AG04450 (cell line): ENCODE measurements at regions not wholly inside any gene's neighbourhood (a gene's known extent, or its start where the extent isn't known, plus 50 kb on each side); places are given as distances from the start of the nearest gene placed in this dataset.
"Not testable (repeated sequence)": the region's sequence is repeated elsewhere in the genome, so short reads cannot be mapped to it uniquely, and the experiment has no call there.

ENCODE experiments used
- CTCF ChIA-PET: fragments of 300-600, 350-600 bp; formaldehyde crosslinking; extraction: SDS; loops from one replicate; lab custom pipeline; 2022; ENCODE audit warnings: antibody characterized with exemption, inconsistent platforms; lab: Charles Lee
- POLR2A ChIA-PET: fragments of 350-600 bp; formaldehyde crosslinking; extraction: SDS; loops from one replicate; lab custom pipeline; 2021; ENCODE audit warnings: antibody characterized with exemption, inconsistent platforms; lab: Yijun Ruan, JAX
- DNase-seq: peaks from one replicate; pipeline ENCODE4 v3.0.0-alpha.2; 2011; ENCODE audit warnings: low read depth, low spot score
- H3K27ac ChIP-seq: one replicate; pipeline ENCODE4 v1.5.1; 2012; ENCODE audit warnings: low read depth, low read length, control low read depth
- H3K27me3 ChIP-seq: one replicate; pipeline ENCODE4 v1.6.0; 2012; ENCODE audit warnings: low read length; ENCODE audit not compliant: control insufficient read depth, insufficient read depth
- H3K4me3 ChIP-seq: 2 replicates; pipeline ENCODE4 v1.5.1; 2011; ENCODE audit warnings: mild to moderate bottlenecking, low read depth, low read length, control low read depth
- H3K9me3 ChIP-seq: 2 replicates; pipeline ENCODE4 v1.5.1; 2012; ENCODE audit warnings: low read length; ENCODE audit not compliant: control insufficient read depth, insufficient read depth
- CTCF ChIP-seq: IDR thresholded peaks from 2 replicates; pipeline ENCODE4 v1.5.1; 2011; ENCODE audit warnings: low read depth, low read length, control low read depth, inconsistent platforms

DNA sequence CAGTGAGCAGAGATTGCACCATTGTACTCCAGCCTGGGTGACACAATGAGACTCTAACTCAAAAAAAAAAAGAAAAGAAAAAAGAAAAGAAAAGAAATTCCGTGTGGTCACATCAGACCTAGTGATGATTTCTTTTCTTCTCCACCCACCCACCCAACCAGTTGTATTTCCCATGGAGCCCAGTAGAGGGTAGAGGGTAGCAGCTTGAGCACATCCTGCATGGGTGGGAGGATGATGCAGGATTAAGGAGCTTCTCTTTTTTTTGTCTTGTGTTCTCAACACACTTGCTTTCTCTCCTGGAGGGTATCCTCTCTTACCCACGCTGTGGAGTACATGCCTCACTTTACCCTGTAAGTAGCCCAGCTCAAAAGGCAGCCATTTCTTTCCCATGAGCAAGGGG, 118.6 kb upstream of the CARD11 start:
- no peak for DNase-seq
- Histone ChIP-seq H3K27ac (no peak overlapping the region), H3K4me3 (no peak overlapping the region), H3K9me3 (no peaks in the 10 kb centered on the region), H3K27me3 (peaks cover 25% of the 10 kb centered on the region)
- peak; percentile 42 for TF ChIP-seq CTCF
- ChIA-PET POLR2A (no interaction called here), CTCF (interaction anchor here (1.0 to 1.3 kb wide), 3 partner anchors 36 to 511 kb away, joined by 3 to 4 read pairs (median 3); no protein-coding TSS in a partner anchor)

DNA sequence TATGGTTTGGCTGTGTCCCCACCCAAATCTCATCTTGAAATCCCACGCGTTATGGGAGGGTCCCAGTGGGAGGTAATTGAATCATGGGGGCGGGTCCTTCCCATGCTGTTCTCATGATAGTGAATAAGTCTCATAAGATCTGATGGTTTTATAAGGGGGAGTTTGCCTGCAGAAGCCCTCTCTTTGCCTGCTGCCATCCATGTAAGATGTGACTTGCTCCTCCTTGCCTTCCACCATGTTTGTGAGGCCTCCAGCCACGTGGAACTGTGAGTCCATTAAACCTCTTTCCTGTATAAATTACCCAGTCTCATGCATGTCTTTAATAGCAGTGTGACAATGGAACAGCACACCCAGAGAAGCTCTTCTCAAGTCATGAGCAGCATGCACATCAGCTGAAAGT, 119.1 kb upstream of the CARD11 start:
- H3K4me3 ChIP-seq, POLR2A ChIA-PET, H3K9me3 ChIP-seq, H3K27ac ChIP-seq, DNase-seq: not testable (repeated sequence)
- CTCF ChIA-PET, result interaction anchor here (1.0 to 1.3 kb wide), 3 partner anchors 36 to 510 kb away, joined by 3 to 4 read pairs (median 3); no protein-coding TSS in a partner anchor
- peaks cover 26% of the 10 kb centered on the region for H3K27me3 ChIP-seq

DNA sequence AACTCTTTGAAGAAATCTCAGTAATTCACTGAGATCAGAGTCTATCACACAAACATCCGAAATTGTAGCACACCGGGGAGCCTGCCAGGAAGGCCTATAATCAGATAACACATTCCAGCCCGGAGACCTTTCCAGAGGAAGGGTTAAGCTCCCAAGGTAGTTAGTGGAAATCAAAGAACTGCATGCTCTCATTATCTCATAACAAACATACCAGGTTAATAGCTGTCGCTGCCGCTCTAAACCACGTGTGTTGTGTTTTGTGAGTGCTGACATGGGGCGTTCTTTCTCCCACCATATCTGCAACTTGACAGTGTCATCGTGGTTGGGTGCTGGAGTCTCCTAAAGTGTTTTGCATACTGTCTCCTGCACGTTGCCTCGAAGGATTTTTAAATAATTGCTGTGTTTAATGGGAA, 120.7 kb upstream of the CARD11 start:
- TF ChIP-seq CTCF, result no peak
- no peak overlapping the region for H3K4me3 ChIP-seq
- no peak overlapping the region for H3K27ac ChIP-seq
- no peaks in the 10 kb centered on the region; the same call in 1 of the 2 replicates for H3K9me3 ChIP-seq
- ChIA-PET POLR2A (no interaction called here), CTCF (interaction anchor here (1.2 kb wide), 1 partner anchor 9 kb away, joined by 4 read pairs; no protein-coding TSS in a partner anchor)
- DNase-seq, result no peak
- peaks cover 32% of the 10 kb centered on the region for H3K27me3 ChIP-seq

- Histone ChIP-seq H3K9me3 (no peaks in the 10 kb centered on the region; the same call in 1 of the 2 replicates), H3K4me3 (no peak overlapping the region), H3K27ac (no peak overlapping the region), H3K27me3 (peaks cover 34% of the 10 kb centered on the region)
- CTCF ChIA-PET, result no interaction called here
- TF ChIP-seq CTCF, result no peak
- POLR2A ChIA-PET, result no interaction called here
- no peak for DNase-seq
Measured at GRCh38 chr7:3165681-3166580, 122.3 kb upstream of the CARD11 start.

GRCh38 chr7:3167551-3167950, 123.9 kb upstream of the CARD11 start:
- Histone ChIP-seq H3K27ac (no peak overlapping the region), H3K27me3 (peaks cover 30% of the 10 kb centered on the region), H3K9me3 (no peaks in the 10 kb centered on the region; the same call in 1 of the 2 replicates), H3K4me3 (no peak overlapping the region)
- POLR2A ChIA-PET, result no interaction called here
- no peak for TF ChIP-seq CTCF
- CTCF ChIA-PET, result no interaction called here
- DNase-seq, result no peak
